HUDEP-2 (cell line): ENCODE measurements at regions not wholly inside any gene's neighbourhood (a gene's known extent, or its start where the extent isn't known, plus 50 kb on each side); places are given as distances from the start of the nearest gene placed in this dataset.
"Not testable (repeated sequence)": the region's sequence is repeated elsewhere in the genome, so short reads cannot be mapped to it uniquely, and the experiment has no call there.

Experiments used
- DNase-seq, 76 experiments: peaks; one replicate each; lab custom pipeline; 2025; ENCODE audit not compliant: unreplicated experiment in 76 of 76; lab: John Stamatoyannopoulos, UW

GRCh38 chr2:100736121-100736915, 83.6 kb upstream of the NPAS2 start:
- DNase-seq = no peak

- no peak for DNase-seq
These were observed 80.1 kb upstream of the NPAS2 start for GRCh38 chr2:100739735-100740432.

GRCh38 chr2:100741880-100742276, 78.1 kb upstream of the NPAS2 start:
- DNase-seq = no peak

GRCh38 chr2:100742277-100743254, 77.4 kb upstream of the NPAS2 start:
- no peak for DNase-seq

- no peak for DNase-seq
These were observed 76.2 kb upstream of the NPAS2 start for GRCh38 chr2:100743741-100744140.

GRCh38 chr2:100744184-100744583, 75.8 kb upstream of the NPAS2 start:
- no peak for DNase-seq

- DNase-seq = no peak
These were observed 75.3 kb upstream of the NPAS2 start for GRCh38 chr2:100744589-100744988.

GRCh38 chr2:100745604-100746003, 74.3 kb upstream of the NPAS2 start:
- DNase-seq = no peak

GRCh38 chr2:100747551-100747950, 72.4 kb upstream of the NPAS2 start:
- DNase-seq = no peak

- DNase-seq = no peak
These were observed 71.8 kb upstream of the NPAS2 start for GRCh38 chr2:100747996-100748615.

GRCh38 chr2:100748673-100749072, 71.3 kb upstream of the NPAS2 start:
- no peak for DNase-seq

- no peak for DNase-seq
These were observed 70.0 kb upstream of the NPAS2 start for GRCh38 chr2:100749771-100750542.

GRCh38 chr2:100751871-100752625, 67.9 kb upstream of the NPAS2 start:
- DNase-seq = not testable (repeated sequence)

GRCh38 chr2:100752628-100753333, 67.2 kb upstream of the NPAS2 start:
- DNase-seq = no peak

- no peak for DNase-seq
These were observed 66.5 kb upstream of the NPAS2 start for GRCh38 chr2:100753444-100753843.

- DNase-seq = no peak
These were observed 66.1 kb upstream of the NPAS2 start for GRCh38 chr2:100753881-100754280.

- no peak for DNase-seq
These were observed 65.0 kb upstream of the NPAS2 start for GRCh38 chr2:100754951-100755350.

- DNase-seq = no peak
These were observed 64.5 kb upstream of the NPAS2 start for GRCh38 chr2:100755441-100755840.

- no peak for DNase-seq
These were observed 63.2 kb upstream of the NPAS2 start for GRCh38 chr2:100756704-100757103.
